ENCODE measurements at regions not wholly inside any gene's neighbourhood (a gene's known extent, or its start where the extent isn't known, plus 50 kb on each side); places are given as distances from the start of the nearest gene placed in this dataset.

DNA sequence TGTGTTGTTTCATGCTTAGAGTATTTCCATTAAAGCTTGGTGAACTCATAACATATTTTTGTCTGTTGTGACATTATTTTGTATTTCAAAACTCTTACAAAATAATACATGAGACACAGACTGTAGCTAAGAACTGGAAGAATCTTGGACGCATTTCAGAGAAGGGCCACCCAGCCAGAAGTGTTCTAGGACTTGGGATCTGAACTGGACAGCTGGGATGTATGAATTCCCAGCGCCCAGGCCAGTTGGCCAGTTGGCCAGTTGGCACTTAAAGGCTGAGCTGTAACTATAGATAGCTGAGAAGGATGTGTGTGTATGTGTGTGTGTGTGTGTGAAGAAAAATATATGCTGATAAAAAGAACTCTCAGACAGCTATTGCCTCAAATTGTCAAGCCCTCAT lies 193.4 kb upstream of the GPR101 start:
- TF ChIP-seq, protein P1, sequence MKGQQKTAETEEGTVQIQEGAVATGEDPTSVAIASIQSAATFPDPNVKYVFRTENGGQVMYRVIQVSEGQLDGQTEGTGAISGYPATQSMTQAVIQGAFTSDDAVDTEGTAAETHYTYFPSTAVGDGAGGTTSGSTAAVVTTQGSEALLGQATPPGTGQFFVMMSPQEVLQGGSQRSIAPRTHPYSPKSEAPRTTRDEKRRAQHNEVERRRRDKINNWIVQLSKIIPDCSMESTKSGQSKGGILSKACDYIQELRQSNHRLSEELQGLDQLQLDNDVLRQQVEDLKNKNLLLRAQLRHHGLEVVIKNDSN (IDR thresholded peaks at IDR 0.05), result no peak
- no peak for TF ChIP-seq EP300 (IDR thresholded peaks at IDR 0.05; ENCODE audit: borderline replicate concordance)
- TF ChIP-seq ZBTB7A (IDR thresholded peaks at IDR 0.05; ENCODE audit: low read depth), result no peak
- TF ChIP-seq NFIC (IDR thresholded peaks at IDR 0.05), result no peak
- TF ChIP-seq TEAD4 (IDR thresholded peaks at IDR 0.05), result no peak
- TF ChIP-seq, protein P2, sequence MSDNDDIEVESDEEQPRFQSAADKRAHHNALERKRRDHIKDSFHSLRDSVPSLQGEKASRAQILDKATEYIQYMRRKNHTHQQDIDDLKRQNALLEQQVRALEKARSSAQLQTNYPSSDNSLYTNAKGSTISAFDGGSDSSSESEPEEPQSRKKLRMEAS (IDR thresholded peaks at IDR 0.05), result no peak

DNA sequence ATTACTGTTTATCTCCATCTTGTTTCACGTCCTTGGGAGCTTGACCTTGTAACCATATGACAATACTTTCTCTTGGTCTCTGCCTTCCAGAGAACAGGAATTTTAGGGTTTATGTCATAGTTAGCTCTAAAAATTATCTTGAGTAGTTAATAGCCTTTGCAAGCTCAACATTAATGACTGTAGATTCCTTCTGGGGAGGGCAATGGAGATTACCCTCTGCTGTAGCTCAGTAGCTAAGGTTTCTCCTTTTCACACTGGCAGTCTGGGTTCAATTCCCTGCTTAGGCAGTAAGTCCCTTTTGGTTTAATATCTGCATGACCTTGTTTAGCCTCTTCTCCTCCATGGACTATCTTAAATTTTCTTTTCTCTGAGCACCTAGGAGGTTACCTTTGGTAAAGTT lies 181.7 kb upstream of the GPR101 start:
- TF ChIP-seq, protein P2 (IDR thresholded peaks at IDR 0.05), result no peak
- TF ChIP-seq RAD21 (IDR thresholded peaks at IDR 0.05; ENCODE audit: low read depth) (no peak), ZBTB7A (IDR thresholded peaks at IDR 0.05; ENCODE audit: low read depth) (no peak), FOXM1 (IDR thresholded peaks at IDR 0.05; ENCODE audit: borderline replicate concordance, low read depth) (no peak), CREB1 (IDR thresholded peaks at IDR 0.05; ENCODE audit: low read depth) (no peak), YY1 (IDR thresholded peaks at IDR 0.05; ENCODE audit: low read depth) (no peak), TAF1 (IDR thresholded peaks at IDR 0.05; ENCODE audit: low read depth) (no peak)
- TF ChIP-seq, protein P3, sequence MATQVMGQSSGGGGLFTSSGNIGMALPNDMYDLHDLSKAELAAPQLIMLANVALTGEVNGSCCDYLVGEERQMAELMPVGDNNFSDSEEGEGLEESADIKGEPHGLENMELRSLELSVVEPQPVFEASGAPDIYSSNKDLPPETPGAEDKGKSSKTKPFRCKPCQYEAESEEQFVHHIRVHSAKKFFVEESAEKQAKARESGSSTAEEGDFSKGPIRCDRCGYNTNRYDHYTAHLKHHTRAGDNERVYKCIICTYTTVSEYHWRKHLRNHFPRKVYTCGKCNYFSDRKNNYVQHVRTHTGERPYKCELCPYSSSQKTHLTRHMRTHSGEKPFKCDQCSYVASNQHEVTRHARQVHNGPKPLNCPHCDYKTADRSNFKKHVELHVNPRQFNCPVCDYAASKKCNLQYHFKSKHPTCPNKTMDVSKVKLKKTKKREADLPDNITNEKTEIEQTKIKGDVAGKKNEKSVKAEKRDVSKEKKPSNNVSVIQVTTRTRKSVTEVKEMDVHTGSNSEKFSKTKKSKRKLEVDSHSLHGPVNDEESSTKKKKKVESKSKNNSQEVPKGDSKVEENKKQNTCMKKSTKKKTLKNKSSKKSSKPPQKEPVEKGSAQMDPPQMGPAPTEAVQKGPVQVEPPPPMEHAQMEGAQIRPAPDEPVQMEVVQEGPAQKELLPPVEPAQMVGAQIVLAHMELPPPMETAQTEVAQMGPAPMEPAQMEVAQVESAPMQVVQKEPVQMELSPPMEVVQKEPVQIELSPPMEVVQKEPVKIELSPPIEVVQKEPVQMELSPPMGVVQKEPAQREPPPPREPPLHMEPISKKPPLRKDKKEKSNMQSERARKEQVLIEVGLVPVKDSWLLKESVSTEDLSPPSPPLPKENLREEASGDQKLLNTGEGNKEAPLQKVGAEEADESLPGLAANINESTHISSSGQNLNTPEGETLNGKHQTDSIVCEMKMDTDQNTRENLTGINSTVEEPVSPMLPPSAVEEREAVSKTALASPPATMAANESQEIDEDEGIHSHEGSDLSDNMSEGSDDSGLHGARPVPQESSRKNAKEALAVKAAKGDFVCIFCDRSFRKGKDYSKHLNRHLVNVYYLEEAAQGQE (IDR thresholded peaks at IDR 0.05; ENCODE audit: low read depth), result no peak

DNA sequence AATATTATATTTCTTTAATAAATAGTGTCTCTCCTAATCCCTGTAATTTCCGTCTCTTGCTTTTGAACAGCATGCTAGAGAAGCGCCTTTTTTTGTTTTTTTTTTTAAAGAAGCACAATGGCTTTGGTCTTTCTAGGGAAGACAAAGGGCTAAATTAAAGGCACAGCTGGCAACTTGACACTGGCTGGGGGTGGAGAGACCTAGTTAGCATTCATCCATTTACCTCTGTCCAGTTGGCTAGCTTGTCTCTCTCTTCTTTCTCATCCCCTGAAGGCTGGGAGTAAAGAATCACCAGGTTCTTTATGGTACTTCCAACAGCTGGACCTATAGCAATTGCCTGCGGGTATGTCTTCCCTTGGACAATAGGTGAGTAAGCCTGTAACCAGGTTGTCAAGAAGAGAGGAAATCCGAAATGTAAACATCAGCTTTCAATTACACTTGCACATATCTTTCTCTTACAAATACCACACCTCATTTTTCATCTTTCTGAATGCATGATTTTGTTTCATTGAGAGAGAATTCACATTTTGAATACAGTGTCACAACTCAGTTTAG lies 178.4 kb upstream of the GPR101 start:
- TF ChIP-seq YY1 (IDR thresholded peaks at IDR 0.05; ENCODE audit: low read depth) (no peak), NFIC (IDR thresholded peaks at IDR 0.05) (no peak), EP300 (IDR thresholded peaks at IDR 0.05; ENCODE audit: borderline replicate concordance) (no peak), CREB1 (IDR thresholded peaks at IDR 0.05; ENCODE audit: low read depth) (no peak), FOXM1 (IDR thresholded peaks at IDR 0.05; ENCODE audit: borderline replicate concordance, low read depth) (no peak), CEBPB (IDR thresholded peaks at IDR 0.05) (no peak), ZBTB7A (IDR thresholded peaks at IDR 0.05; ENCODE audit: low read depth) (no peak), TCF12 (IDR thresholded peaks at IDR 0.05; ENCODE audit: low read depth) (no peak), TEAD4 (IDR thresholded peaks at IDR 0.05) (no peak), TAF1 (IDR thresholded peaks at IDR 0.05; ENCODE audit: low read depth) (no peak), RAD21 (IDR thresholded peaks at IDR 0.05; ENCODE audit: low read depth) (no peak), EGR1 (IDR thresholded peaks at IDR 0.05) (no peak)
- TF ChIP-seq, protein P2 (IDR thresholded peaks at IDR 0.05), result no peak
- TF ChIP-seq, protein P1 (IDR thresholded peaks at IDR 0.05), result no peak
- TF ChIP-seq, protein P3 (IDR thresholded peaks at IDR 0.05; ENCODE audit: low read depth), result no peak

DNA sequence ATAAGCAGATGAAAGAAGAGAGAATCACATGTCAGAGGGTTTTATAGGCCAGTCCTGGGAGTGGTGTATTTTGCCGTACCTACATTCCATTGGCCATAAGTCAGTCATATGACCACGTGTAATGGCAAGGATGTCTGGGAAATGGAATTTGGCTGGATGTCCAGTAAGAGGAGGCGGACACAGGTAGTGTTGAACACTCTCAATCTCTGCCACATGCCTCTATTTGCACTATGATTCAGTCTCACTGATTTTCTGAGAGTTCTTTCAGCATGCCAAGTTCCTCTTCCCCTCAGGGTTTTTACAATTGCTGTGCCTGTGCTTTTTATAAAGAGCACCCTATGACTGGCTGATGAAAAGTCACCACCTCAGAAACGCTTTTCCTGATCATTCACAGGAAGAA lies 164.2 kb upstream of the GPR101 start:
- no peak for TF ChIP-seq EGR1 (IDR thresholded peaks at IDR 0.05)
- no peak for TF ChIP-seq NFIC (IDR thresholded peaks at IDR 0.05)
- TF ChIP-seq, protein P2 (IDR thresholded peaks at IDR 0.05), result no peak
- TF ChIP-seq, protein P1 (IDR thresholded peaks at IDR 0.05), result no peak
- no peak for TF ChIP-seq FOXM1 (IDR thresholded peaks at IDR 0.05; ENCODE audit: borderline replicate concordance, low read depth)
- TF ChIP-seq, protein P3 (IDR thresholded peaks at IDR 0.05; ENCODE audit: low read depth), result no peak
- TF ChIP-seq CREB1 (IDR thresholded peaks at IDR 0.05; ENCODE audit: low read depth), result no peak
- no peak for TF ChIP-seq RAD21 (IDR thresholded peaks at IDR 0.05; ENCODE audit: low read depth)
